OCI-LY7 (cell line): ENCODE measurements at regions not wholly inside any gene's neighbourhood (a gene's known extent, or its start where the extent isn't known, plus 50 kb on each side); places are given as distances from the start of the nearest gene placed in this dataset.

Experiments
- BruUV-seq: library from RNA; stranded (reverse); fragments of 400-500 nt; replicated peaks from 2 replicates; lab custom pipeline; 2021; lab: Mats Ljungman, UMichigan
- CTCF ChIA-PET: fragments of 300-600 bp; sonication (Branson Sonifier 250); formaldehyde crosslinking; loops from one replicate; lab custom pipeline; 2022; ENCODE audit warnings: antibody characterized with exemption; ENCODE audit not compliant: unreplicated experiment; lab: Charles Lee
- POLR2A ChIA-PET: fragments of 300-600 bp; sonication (Branson Sonifier 250); formaldehyde crosslinking; loops from one replicate; lab custom pipeline; 2022; ENCODE audit warnings: antibody characterized with exemption; lab: Charles Lee
- DNase-seq: peaks from one replicate; pipeline ENCODE4 v3.0.0-alpha.2; 2015; ENCODE audit warnings: low spot score
- H2AFZ ChIP-seq: fragments of 200-600 bp; sonication (generic), shearing (Covaris generic); 2 replicates; pipeline ENCODE4 v1.6.1; 2014; ENCODE audit warnings: mild to moderate bottlenecking, antibody characterized with exemption, low read length, moderate library complexity
- H3K27ac ChIP-seq: fragments of 200-600 bp; sonication (generic); 2 replicates; pipeline ENCODE4 v1.5.1; 2014; ENCODE audit warnings: mixed run types, low read depth, mild to moderate bottlenecking, moderate library complexity, low read length, inconsistent platforms; ENCODE audit not compliant: poor library complexity, severe bottlenecking
- H3K36me3 ChIP-seq: fragments of 200-600 bp; sonication (generic); 2 replicates; pipeline ENCODE4 v1.6.1; 2014; ENCODE audit warnings: mild to moderate bottlenecking, antibody characterized with exemption, low read length, moderate library complexity, mixed read lengths; ENCODE audit not compliant: insufficient read depth
- H3K4me1 ChIP-seq: fragments of 200-600 bp; sonication (generic); 2 replicates; pipeline ENCODE4 v1.5.1; 2014; ENCODE audit warnings: mild to moderate bottlenecking, low read length; ENCODE audit not compliant: insufficient read depth, poor library complexity, severe bottlenecking
- H3K4me2 ChIP-seq: fragments of 200-600 bp; sonication (generic); 2 replicates; pipeline ENCODE4 v1.6.1; 2014; ENCODE audit warnings: mild to moderate bottlenecking, low read length
- H3K4me3 ChIP-seq: fragments of 200-600 bp; sonication (generic); 2 replicates; pipeline ENCODE4 v1.5.1; 2014; ENCODE audit warnings: mild to moderate bottlenecking, low read depth, low read length; ENCODE audit not compliant: poor library complexity, severe bottlenecking
- H3K79me2 ChIP-seq: fragments of 200-600 bp; sonication (generic); 2 replicates; pipeline ENCODE4 v1.6.1; 2016; ENCODE audit warnings: low read depth, mild to moderate bottlenecking, low read length, moderate library complexity, mixed read lengths; ENCODE audit not compliant: insufficient read depth
- H3K9me2 ChIP-seq: fragments of 200-600 bp; sonication (generic); 2 replicates; pipeline ENCODE4 v1.6.1; 2016; ENCODE audit warnings: mild to moderate bottlenecking, low read length, mixed read lengths; ENCODE audit not compliant: insufficient read depth
- H3K9me3 ChIP-seq: fragments of 200-600 bp; sonication (generic); 2 replicates; pipeline ENCODE4 v1.6.1; 2014; ENCODE audit warnings: mild to moderate bottlenecking, mixed run types, low read length, mixed read lengths
- H4K20me1 ChIP-seq: fragments of 200-600 bp; sonication (generic); 2 replicates; pipeline ENCODE4 v1.6.1; 2014; ENCODE audit warnings: mild to moderate bottlenecking, antibody characterized with exemption, low read length, moderate library complexity, mixed read lengths; ENCODE audit not compliant: insufficient read depth
- CTCF ChIP-seq: fragments of 200-600 bp; sonication (generic); conservative IDR thresholded peaks from 2 replicates; pipeline ENCODE4 v1.5.1; 2014; ENCODE audit warnings: mild to moderate bottlenecking, antibody characterized with exemption, low read length, moderate library complexity, mixed read lengths
- EZH2phosphoT487 ChIP-seq: fragments of 200-600 bp; sonication (generic); IDR thresholded peaks from 2 replicates; pipeline ENCODE4 v1.6.1; 2018; ENCODE audit warnings: low read depth, borderline replicate concordance, mild to moderate bottlenecking, mixed run types, antibody characterized with exemption, low read length, moderate library complexity, mixed read lengths
- intact Hi-C: fragments of 100-400 bp; cut with micrococcal nuclease; formaldehyde crosslinking; loops from one replicate; pipeline ENCODE4 v1.10.0; 2022; ENCODE audit not compliant: unreplicated experiment

DNA sequence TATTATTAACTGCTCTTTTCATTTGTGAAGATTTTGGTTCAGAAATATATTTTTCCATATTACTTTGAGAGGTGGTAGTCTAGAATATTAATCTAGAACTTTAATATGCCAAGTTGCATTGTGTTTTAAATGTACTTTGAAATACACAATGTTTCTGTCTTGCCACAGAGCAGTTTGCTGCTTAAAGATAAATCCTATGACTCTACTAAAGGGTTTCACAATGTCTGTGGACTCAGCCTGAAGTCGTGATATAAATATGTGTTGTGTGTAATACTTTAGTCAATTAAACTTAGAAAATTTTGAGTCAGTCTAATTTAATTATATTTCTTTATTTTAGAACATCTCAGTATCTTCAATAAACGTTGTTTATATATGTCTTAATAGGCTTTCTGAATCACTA is 1771.7 kb upstream of the PCDH7 start:
- Histone ChIP-seq H4K20me1 (no peaks in the 10 kb centered on the region), H3K27ac (no peak overlapping the region), H3K9me3 (no peaks in the 10 kb centered on the region), H3K4me1 (no peaks in the 10 kb centered on the region), H2AFZ (no peak overlapping the region), H3K36me3 (no peaks in the 10 kb centered on the region), H3K4me2 (no peak overlapping the region), H3K9me2 (no peaks in the 10 kb centered on the region), H3K4me3 (no peak overlapping the region), H3K79me2 (no peaks in the 10 kb centered on the region)
- no TSS peak for BruUV-seq
- no peak for DNase-seq
- CTCF ChIA-PET, result no interaction called here
- TF ChIP-seq CTCF (no peak), EZH2phosphoT487 (no peak)
- intact Hi-C loops, result no loop called here
- POLR2A ChIA-PET, result interaction anchor here (0.6 kb wide), 1 partner anchor 520 kb away, joined by 3 read pairs; no protein-coding TSS in a partner anchor

DNA sequence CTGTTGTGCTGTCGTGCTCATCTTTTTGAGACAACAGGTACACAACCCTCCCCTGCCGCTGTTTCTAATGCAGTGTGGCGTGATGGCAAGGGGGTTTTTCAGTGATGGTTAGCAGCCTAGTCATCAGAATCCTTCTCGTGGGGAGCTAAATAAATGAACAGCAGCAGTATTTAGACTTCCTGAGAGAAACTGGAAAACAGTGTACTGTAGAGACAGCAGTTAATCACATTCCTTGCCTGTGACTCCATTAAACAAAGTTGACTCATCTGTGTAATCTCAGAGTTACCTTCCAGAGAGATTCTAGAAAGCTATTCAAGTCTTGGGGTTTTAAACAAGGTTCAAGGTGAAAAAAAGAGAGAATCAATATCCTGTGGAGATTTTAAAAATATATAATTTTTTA is 1753.2 kb upstream of the PCDH7 start:
- no peak for DNase-seq
- intact Hi-C loops, result no loop called here
- Histone ChIP-seq H3K36me3 (no peaks in the 10 kb centered on the region), H2AFZ (no peak overlapping the region), H3K4me3 (no peak overlapping the region), H3K9me2 (no peaks in the 10 kb centered on the region), H3K4me2 (no peak overlapping the region), H4K20me1 (no peaks in the 10 kb centered on the region), H3K27ac (no peak overlapping the region), H3K79me2 (no peaks in the 10 kb centered on the region), H3K4me1 (no peaks in the 10 kb centered on the region), H3K9me3 (no peaks in the 10 kb centered on the region)
- POLR2A ChIA-PET, result interaction anchor here (0.6 kb wide), 1 partner anchor 74 kb away, joined by 3 read pairs; no protein-coding TSS in a partner anchor
- BruUV-seq, result no TSS peak
- TF ChIP-seq EZH2phosphoT487, result no peak
- no peak for TF ChIP-seq CTCF
- CTCF ChIA-PET, result no interaction called here

GRCh38 chr4:28973587-28974350 is 1746.4 kb upstream of the PCDH7 start:
- CTCF ChIA-PET, result no interaction called here
- no peaks in the 10 kb centered on the region for H3K4me1 ChIP-seq
- no peaks in the 10 kb centered on the region for H3K36me3 ChIP-seq
- H4K20me1 ChIP-seq, result no peaks in the 10 kb centered on the region
- H2AFZ ChIP-seq, result no peak overlapping the region
- no TSS peak for BruUV-seq
- DNase-seq, result no peak
- H3K4me2 ChIP-seq, result no peak overlapping the region
- intact Hi-C loops, result no loop called here
- H3K27ac ChIP-seq, result no peak overlapping the region
- H3K79me2 ChIP-seq, result no peaks in the 10 kb centered on the region
- no peaks in the 10 kb centered on the region for H3K9me3 ChIP-seq
- TF ChIP-seq EZH2phosphoT487 (no peak), CTCF (no peak)
- H3K4me3 ChIP-seq, result no peak overlapping the region
- POLR2A ChIA-PET, result interaction anchor here (1.0 kb wide), 1 partner anchor 10 kb away, joined by 3 read pairs; no protein-coding TSS in a partner anchor
- no peaks in the 10 kb centered on the region for H3K9me2 ChIP-seq
